ENCODE measurements at regions not wholly inside any gene's neighbourhood (a gene's known extent, or its start where the extent isn't known, plus 50 kb on each side); places are given as distances from the start of the nearest gene placed in this dataset.
A peak's percentile ranks its signal among the peaks of the same experiment; 100 is the strongest.

DNA sequence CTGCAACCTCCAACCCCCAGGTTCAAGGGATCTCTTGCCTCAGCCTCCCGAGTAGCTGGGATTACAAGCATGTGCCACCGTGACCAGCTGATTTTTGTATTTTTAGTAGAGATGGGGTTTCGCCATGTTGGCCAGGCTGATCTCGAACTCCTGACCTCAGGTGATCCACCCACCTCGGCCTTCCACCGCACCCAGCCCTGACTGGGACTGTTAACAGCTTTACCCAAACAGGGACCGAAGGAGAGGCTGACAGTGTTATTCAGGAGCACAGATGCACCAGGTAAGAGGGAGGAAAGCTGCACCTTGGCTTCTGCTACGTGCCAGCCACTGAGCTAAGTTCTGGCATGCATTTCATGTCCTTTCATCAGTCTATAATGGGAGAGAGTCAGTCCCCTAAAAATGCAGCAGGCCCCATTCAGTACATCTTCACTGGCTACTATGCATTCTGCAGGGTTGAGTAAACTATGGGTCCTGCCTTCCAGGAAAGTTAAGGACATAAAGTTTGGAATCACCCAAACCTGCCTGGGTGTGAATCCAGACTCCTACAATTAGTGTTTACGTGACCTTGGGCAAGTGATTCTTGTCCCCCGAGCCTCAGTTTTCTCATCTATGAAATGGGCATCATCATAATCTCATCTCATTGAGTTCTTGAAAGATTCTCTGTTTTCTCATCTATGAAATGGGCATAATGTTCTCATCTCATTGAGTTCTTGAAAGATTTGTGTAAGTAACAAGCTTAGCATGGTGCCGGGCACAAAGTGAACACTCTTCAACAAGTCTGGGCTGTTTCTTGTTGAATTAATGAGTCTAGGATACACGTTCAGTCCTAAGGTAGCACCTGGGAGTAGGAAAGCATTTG, 82.2 kb downstream of the CPN2 start:
- peaks cover 2% of the 10 kb centered on the region for H3K4me1 Mint-ChIP-seq (ENCODE audit: low read depth)
- H3K27ac Mint-ChIP-seq: no peak overlapping the region
- H3K9me3 Mint-ChIP-seq: no peaks in the 10 kb centered on the region
- no peak overlapping the region for H3K4me3 Mint-ChIP-seq (ENCODE audit: low read depth)
- intact Hi-C loops (cut with micrococcal nuclease): no loop called here
- peaks cover 17% of the 10 kb centered on the region for H3K27me3 Mint-ChIP-seq (ENCODE audit: low read depth)
- H3K36me3 Mint-ChIP-seq (ENCODE audit: low read depth): no peaks in the 10 kb centered on the region
- DNase-seq (ENCODE audit: low spot score): no peak

GRCh38 chr3:194269610-194270145, 81.5 kb downstream of the CPN2 start:
- peaks cover 2% of the 10 kb centered on the region for H3K4me1 Mint-ChIP-seq (ENCODE audit: low read depth)
- H3K27me3 Mint-ChIP-seq (ENCODE audit: low read depth): peaks cover 20% of the 10 kb centered on the region
- intact Hi-C loops (cut with micrococcal nuclease): no loop called here
- no peaks in the 10 kb centered on the region for H3K36me3 Mint-ChIP-seq (ENCODE audit: low read depth)
- H3K4me3 Mint-ChIP-seq (ENCODE audit: low read depth): no peak overlapping the region
- no peaks in the 10 kb centered on the region for H3K9me3 Mint-ChIP-seq
- no peak for DNase-seq (ENCODE audit: low spot score)
- no peak overlapping the region for H3K27ac Mint-ChIP-seq

- no peaks in the 10 kb centered on the region for H3K9me3 Mint-ChIP-seq
- peaks cover 20% of the 10 kb centered on the region for H3K27me3 Mint-ChIP-seq (ENCODE audit: low read depth)
- no peak overlapping the region for H3K4me3 Mint-ChIP-seq (ENCODE audit: low read depth)
- no peak overlapping the region for H3K27ac Mint-ChIP-seq
- H3K4me1 Mint-ChIP-seq (ENCODE audit: low read depth): peaks cover 4% of the 10 kb centered on the region
- H3K36me3 Mint-ChIP-seq (ENCODE audit: low read depth): no peaks in the 10 kb centered on the region
- no peak for DNase-seq (ENCODE audit: low spot score)
- intact Hi-C loops (cut with micrococcal nuclease): no loop called here
These were observed 80.3 kb downstream of the CPN2 start for GRCh38 chr3:194270627-194271459.

DNA sequence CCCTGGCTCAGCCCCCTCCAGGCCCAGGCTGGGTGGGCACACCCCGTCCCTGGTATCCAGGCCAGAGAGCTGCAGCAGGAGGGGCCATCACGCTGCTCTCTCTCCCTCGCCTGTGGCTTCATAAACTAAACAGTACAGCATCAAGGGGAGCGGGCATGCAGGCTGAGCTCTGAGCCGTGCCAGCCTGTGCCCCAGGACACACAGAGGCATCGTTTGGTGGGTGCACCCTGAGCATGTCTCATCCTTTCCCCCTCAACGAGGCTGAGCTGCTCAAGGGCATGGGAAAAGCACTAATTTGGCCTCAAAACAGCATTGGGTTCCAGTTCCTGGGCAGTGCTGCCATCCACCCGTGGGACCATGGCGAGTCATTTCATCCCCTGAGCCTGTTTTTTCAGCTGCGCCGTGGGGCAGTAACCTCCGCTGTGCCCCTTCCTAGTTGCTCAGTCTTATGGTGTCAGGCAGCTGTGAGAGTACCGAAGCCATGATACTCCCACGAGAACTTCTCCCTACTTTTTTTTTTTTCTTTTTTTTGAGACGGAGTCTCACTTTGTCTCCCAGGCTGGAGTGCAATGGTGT, 79.6 kb downstream of the CPN2 start:
- H3K9me3 Mint-ChIP-seq: no peaks in the 10 kb centered on the region

DNA sequence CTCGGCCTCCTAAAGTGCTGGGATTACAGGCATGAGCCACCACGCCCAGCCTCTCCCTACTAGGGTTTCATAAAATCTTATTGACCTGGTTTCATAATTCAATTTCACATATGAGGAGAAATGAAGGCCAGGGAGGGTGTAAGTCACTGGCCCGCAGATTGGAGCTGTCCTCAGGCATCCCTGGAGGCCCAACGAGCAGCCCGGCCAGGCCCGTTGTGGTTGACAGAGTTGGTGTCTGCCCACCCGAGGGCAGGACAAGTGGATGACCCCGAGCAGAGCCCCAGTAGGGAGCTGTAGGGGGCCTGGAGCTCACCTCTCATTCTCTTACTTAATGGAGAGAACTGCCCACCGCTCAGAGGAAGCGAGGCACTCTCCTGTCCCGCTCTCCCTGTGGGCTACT, 78.9 kb downstream of the CPN2 start:
- Mint-ChIP-seq H3K36me3 (ENCODE audit: low read depth) (no peaks in the 10 kb centered on the region), H3K9me3 (no peaks in the 10 kb centered on the region), H3K27ac (no peak overlapping the region), H3K4me3 (ENCODE audit: low read depth) (no peak overlapping the region), H3K27me3 (ENCODE audit: low read depth) (peaks cover 11% of the 10 kb centered on the region), H3K4me1 (ENCODE audit: low read depth) (peaks cover 4% of the 10 kb centered on the region)
- intact Hi-C loops (cut with micrococcal nuclease): no loop called here
- DNase-seq (ENCODE audit: low spot score): no peak

More for the DNA sequence above, 79.6 kb downstream of the CPN2 start:
- intact Hi-C loops (cut with micrococcal nuclease): no loop called here
- Mint-ChIP-seq H3K4me1 (ENCODE audit: low read depth) (peaks cover 4% of the 10 kb centered on the region), H3K27ac (no peak overlapping the region), H3K36me3 (ENCODE audit: low read depth) (no peaks in the 10 kb centered on the region), H3K4me3 (ENCODE audit: low read depth) (no peak overlapping the region), H3K27me3 (ENCODE audit: low read depth) (peaks cover 15% of the 10 kb centered on the region)
- no peak for DNase-seq (ENCODE audit: low spot score)

DNA sequence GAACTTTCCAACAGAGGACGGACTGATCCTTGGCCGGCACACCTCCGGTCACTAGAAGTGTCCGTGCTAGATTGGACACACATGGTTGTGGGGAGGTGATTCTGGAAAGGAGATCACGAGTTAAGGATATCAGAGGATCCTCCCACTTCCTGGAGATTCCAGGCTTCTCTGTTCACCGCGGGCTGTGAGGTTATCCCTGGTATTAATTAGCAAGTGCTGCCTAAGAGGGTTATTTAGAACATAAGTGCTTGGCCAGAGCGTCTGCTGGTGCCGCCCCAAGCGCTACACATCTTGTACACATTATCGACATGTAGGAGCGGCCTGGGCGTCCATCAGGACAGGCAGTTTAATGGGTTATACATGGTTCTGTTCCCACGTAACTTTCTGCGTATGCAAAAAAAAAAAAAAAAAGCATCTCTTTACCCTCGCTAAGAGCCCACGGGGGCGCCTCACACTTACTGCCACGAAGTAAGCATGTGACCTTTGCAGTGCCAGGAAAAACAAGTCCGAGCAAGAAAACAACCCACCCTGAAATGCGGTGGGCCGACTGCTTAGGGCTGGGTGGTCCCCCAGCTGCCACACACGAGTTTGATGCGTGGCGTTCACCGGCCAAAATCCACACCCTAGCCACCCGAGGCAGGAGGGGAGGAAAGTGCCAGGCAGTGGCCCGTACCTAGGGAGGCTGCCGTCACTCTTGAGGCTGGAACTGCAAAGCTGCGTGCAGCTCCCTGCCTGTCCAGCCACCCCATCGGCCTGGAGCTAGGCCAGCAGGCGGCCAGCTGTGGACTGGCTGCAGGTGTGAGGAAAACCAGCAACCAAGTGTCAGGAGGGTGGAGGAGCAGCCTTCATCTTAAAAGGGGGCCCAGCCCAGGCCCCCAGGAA, 78.0 kb downstream of the CPN2 start:
- intact Hi-C loops (cut with micrococcal nuclease): no loop called here
- Mint-ChIP-seq H3K27me3 (ENCODE audit: low read depth) (peaks cover 7% of the 10 kb centered on the region), H3K36me3 (ENCODE audit: low read depth) (no peaks in the 10 kb centered on the region), H3K9me3 (no peaks in the 10 kb centered on the region), H3K4me1 (ENCODE audit: low read depth) (peaks cover 4% of the 10 kb centered on the region), H3K27ac (no peak overlapping the region), H3K4me3 (ENCODE audit: low read depth) (no peak overlapping the region)
- no peak for DNase-seq (ENCODE audit: low spot score)

- H3K36me3 Mint-ChIP-seq (ENCODE audit: low read depth): no peaks in the 10 kb centered on the region
- no peaks in the 10 kb centered on the region for H3K9me3 Mint-ChIP-seq
- no peak overlapping the region for H3K4me3 Mint-ChIP-seq (ENCODE audit: low read depth)
- no peak overlapping the region for H3K27ac Mint-ChIP-seq
- peaks cover 7% of the 10 kb centered on the region for H3K27me3 Mint-ChIP-seq (ENCODE audit: low read depth)
- intact Hi-C loops (cut with micrococcal nuclease): no loop called here
- DNase-seq (ENCODE audit: low spot score): no peak
- peaks cover 4% of the 10 kb centered on the region for H3K4me1 Mint-ChIP-seq (ENCODE audit: low read depth)
These were observed 77.3 kb downstream of the CPN2 start for GRCh38 chr3:194273743-194274310.

GRCh38 chr3:194274424-194275085, 76.6 kb downstream of the CPN2 start:
- intact Hi-C loops (cut with micrococcal nuclease): no loop called here

GRCh38 chr3:194275291-194275690, 75.8 kb downstream of the CPN2 start:
- DNase-seq (ENCODE audit: low spot score): no peak
- no peak overlapping the region for H3K4me3 Mint-ChIP-seq (ENCODE audit: low read depth)
- peaks cover 4% of the 10 kb centered on the region for H3K27me3 Mint-ChIP-seq (ENCODE audit: low read depth)
- H3K27ac Mint-ChIP-seq: peak overlapping the region; percentile 21
- intact Hi-C loops (cut with micrococcal nuclease): no loop called here
- no peaks in the 10 kb centered on the region for H3K36me3 Mint-ChIP-seq (ENCODE audit: low read depth)
- peaks cover 1% of the 10 kb centered on the region for H3K4me1 Mint-ChIP-seq (ENCODE audit: low read depth)
- H3K9me3 Mint-ChIP-seq: no peaks in the 10 kb centered on the region

More at GRCh38 chr3:194274424-194275085, 76.6 kb downstream of the CPN2 start:
- Mint-ChIP-seq H3K4me1 (ENCODE audit: low read depth) (peaks cover 4% of the 10 kb centered on the region), H3K4me3 (ENCODE audit: low read depth) (no peak overlapping the region), H3K36me3 (ENCODE audit: low read depth) (no peaks in the 10 kb centered on the region), H3K9me3 (no peaks in the 10 kb centered on the region), H3K27ac (no peak overlapping the region), H3K27me3 (ENCODE audit: low read depth) (peaks cover 7% of the 10 kb centered on the region)
- no peak for DNase-seq (ENCODE audit: low spot score)

DNA sequence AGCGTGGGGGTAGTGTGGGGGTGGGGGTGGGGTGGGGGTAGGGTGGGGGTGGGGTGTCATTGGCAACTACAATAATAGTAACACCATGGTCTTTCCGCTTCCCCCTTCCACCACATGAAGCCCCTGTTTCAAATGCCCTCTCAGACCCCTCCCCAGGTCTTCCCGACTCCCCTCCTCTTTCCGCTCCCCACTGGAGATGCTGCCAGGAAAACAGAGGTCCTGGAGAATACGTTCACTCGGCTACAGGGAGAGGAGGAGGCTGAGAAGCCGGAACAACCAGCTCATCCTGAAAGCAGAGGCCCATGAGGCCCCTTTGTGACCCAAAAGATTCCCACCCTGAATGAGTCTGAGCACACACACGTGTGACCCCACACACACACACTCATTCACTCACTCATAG, 75.4 kb downstream of the CPN2 start:
- Mint-ChIP-seq H3K4me3 (ENCODE audit: low read depth) (no peak overlapping the region), H3K4me1 (ENCODE audit: low read depth) (peaks cover 1% of the 10 kb centered on the region), H3K27me3 (ENCODE audit: low read depth) (peaks cover 4% of the 10 kb centered on the region), H3K36me3 (ENCODE audit: low read depth) (no peaks in the 10 kb centered on the region), H3K27ac (no peak overlapping the region), H3K9me3 (no peaks in the 10 kb centered on the region)
- intact Hi-C loops (cut with micrococcal nuclease): no loop called here
- DNase-seq (ENCODE audit: low spot score): no peak

DNA sequence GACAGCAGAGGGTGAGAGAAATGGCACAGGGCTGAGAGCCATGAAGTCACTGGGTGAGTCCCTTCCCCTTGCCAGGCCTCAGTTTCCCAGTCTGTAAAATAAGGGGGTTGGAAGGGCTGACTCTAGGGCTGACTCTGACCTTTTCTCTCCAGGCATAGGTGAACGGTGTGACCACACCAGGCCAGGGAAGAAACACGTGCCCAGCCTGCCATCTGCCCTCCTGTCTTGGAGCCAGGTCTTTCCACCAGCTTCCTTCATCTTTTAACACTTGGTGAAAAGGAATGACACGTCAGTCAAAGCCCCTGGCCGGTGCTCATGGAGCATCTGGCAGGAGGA, 74.4 kb downstream of the CPN2 start:
- no peak overlapping the region for H3K27ac Mint-ChIP-seq
- intact Hi-C loops (cut with micrococcal nuclease): no loop called here
- H3K27me3 Mint-ChIP-seq (ENCODE audit: low read depth): peaks cover 4% of the 10 kb centered on the region
- H3K4me1 Mint-ChIP-seq (ENCODE audit: low read depth): peaks cover 1% of the 10 kb centered on the region
- no peak for DNase-seq (ENCODE audit: low spot score)
- no peak overlapping the region for H3K4me3 Mint-ChIP-seq (ENCODE audit: low read depth)
- no peaks in the 10 kb centered on the region for H3K9me3 Mint-ChIP-seq
- no peaks in the 10 kb centered on the region for H3K36me3 Mint-ChIP-seq (ENCODE audit: low read depth)

Data from activated T-helper 2 cell treated with anti-CD3 and anti-CD28 coated beads, Interferon-gamma antibody, Interleukin-2, Interleukin-4, amounts not matched to agents 10 μg/mL and 5 μg/mL and 100 μg/mL, durations not matched to agents 14 hours and 24 hours and 36 hours (primary cell).